ENCODE measurements at regions not wholly inside any gene's neighbourhood (a gene's known extent, or its start where the extent isn't known, plus 50 kb on each side); places are given as distances from the start of the nearest gene placed in this dataset.

DNA sequence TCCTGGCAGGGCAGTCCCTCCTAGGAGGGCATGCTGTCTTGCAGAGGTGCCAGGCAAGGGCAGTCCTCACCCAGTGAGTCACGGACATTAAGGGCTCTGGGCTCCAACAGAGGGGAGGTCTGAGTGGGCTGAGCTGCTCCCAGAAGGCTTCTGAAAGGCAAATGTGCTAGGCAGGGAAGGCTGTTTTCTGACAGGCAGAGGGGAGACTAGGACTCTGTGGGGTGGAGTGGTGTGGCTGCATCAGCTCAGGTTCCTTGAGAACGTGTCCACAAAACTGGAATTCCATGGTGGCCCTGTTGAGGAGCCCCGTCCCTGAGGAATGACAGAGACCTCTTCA, 283.5 kb downstream of the MYCN start:
- TF ChIP-seq, protein P1, sequence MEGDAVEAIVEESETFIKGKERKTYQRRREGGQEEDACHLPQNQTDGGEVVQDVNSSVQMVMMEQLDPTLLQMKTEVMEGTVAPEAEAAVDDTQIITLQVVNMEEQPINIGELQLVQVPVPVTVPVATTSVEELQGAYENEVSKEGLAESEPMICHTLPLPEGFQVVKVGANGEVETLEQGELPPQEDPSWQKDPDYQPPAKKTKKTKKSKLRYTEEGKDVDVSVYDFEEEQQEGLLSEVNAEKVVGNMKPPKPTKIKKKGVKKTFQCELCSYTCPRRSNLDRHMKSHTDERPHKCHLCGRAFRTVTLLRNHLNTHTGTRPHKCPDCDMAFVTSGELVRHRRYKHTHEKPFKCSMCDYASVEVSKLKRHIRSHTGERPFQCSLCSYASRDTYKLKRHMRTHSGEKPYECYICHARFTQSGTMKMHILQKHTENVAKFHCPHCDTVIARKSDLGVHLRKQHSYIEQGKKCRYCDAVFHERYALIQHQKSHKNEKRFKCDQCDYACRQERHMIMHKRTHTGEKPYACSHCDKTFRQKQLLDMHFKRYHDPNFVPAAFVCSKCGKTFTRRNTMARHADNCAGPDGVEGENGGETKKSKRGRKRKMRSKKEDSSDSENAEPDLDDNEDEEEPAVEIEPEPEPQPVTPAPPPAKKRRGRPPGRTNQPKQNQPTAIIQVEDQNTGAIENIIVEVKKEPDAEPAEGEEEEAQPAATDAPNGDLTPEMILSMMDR (IDR thresholded peaks at IDR 0.05), result no peak
- Histone ChIP-seq H3K4me1 (ENCODE audit: insufficient read depth, low read length) (no peaks in the 10 kb centered on the region), H3K27me3 (ENCODE audit: control insufficient read depth in 1 of 2, insufficient read depth in 2 of 2, low read length in 2 of 2) (no peaks in the 10 kb centered on the region), H3K36me3 (ENCODE audit: insufficient read depth, low read length) (no peaks in the 10 kb centered on the region), H3K27ac (ENCODE audit: low read depth in 1 of 2, low read length in 2 of 2) (no peak overlapping the region), H3K9me3 (ENCODE audit: control insufficient read depth in 1 of 2, insufficient read depth in 1 of 2, low read length in 2 of 2) (no peaks in the 10 kb centered on the region), H3K4me3 (ENCODE audit: low read length) (no peak overlapping the region)
- Mint-ChIP-seq H3K9me3 (no peaks in the 10 kb centered on the region), H3K36me3 (ENCODE audit: low read depth) (no peaks in the 10 kb centered on the region), H3K27ac (no peak overlapping the region), H3K4me1 (ENCODE audit: low read depth) (no peaks in the 10 kb centered on the region), H3K4me3 (no peak overlapping the region), H3K27me3 (no peaks in the 10 kb centered on the region)
- CTCF ChIA-PET, result no interaction called here
- POLR2A ChIA-PET, result no interaction called here
- ATAC-seq (ENCODE audit: poor library complexity) (no peak), DNase-seq (no peak)
- intact Hi-C loops (cut with DNase I, micrococcal nuclease), result no loop called here

DNA sequence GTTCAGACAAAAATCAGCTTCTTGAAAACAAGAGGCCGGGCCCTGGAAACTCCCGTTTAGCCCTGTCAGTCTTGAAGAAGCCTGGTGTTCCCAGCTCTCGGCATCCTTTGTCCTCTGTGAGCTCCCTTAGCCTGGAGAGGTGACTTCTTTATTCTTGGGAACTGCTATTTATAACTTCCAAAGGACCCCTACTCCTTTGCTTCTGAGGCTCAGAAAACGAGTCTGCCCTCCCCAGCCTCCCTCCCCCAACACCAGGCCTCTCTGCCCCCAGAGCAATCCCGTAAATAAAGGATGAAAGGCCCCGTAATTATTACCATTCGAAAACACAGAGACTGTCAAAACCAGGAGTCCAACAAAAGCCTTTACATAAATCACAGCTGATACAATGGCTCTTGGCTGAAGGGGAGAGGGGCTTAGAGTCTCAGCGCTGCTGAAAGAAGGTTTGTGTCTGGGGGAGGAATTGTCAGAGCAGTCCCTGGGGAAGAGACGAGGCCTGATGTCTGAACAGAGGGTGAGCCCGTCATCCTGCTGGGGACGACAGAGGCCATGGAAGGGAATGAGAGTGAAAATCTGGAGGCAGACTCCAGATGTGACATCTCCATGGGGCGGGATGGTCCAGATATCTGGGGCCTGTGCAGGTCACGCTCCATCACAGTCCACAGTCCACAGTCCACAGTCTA, 283.0 kb downstream of the MYCN start:
- intact Hi-C loops (cut with DNase I, micrococcal nuclease), result no loop called here
- DNase-seq (no peak), ATAC-seq (ENCODE audit: poor library complexity) (no peak)
- H3K4me3 ChIP-seq (ENCODE audit: low read length), result no peak overlapping the region
- no peaks in the 10 kb centered on the region for H3K9me3 Mint-ChIP-seq
- no peaks in the 10 kb centered on the region for H3K9me3 ChIP-seq (ENCODE audit: control insufficient read depth in 1 of 2, insufficient read depth in 1 of 2, low read length in 2 of 2)
- H3K27ac Mint-ChIP-seq, result no peak overlapping the region
- ChIA-PET CTCF (no interaction called here), POLR2A (no interaction called here)
- H3K27me3 ChIP-seq (ENCODE audit: control insufficient read depth in 1 of 2, insufficient read depth in 2 of 2, low read length in 2 of 2), result no peaks in the 10 kb centered on the region
- no peak overlapping the region for H3K4me3 Mint-ChIP-seq
- no peaks in the 10 kb centered on the region for H3K36me3 Mint-ChIP-seq (ENCODE audit: low read depth)
- TF ChIP-seq, protein P1 (IDR thresholded peaks at IDR 0.05), result no peak
- H3K27me3 Mint-ChIP-seq, result no peaks in the 10 kb centered on the region
- H3K4me1 ChIP-seq (ENCODE audit: insufficient read depth, low read length), result no peaks in the 10 kb centered on the region
- no peaks in the 10 kb centered on the region for H3K36me3 ChIP-seq (ENCODE audit: insufficient read depth, low read length)
- no peak overlapping the region for H3K27ac ChIP-seq (ENCODE audit: low read depth in 1 of 2, low read length in 2 of 2)
- no peaks in the 10 kb centered on the region for H3K4me1 Mint-ChIP-seq (ENCODE audit: low read depth)

DNA sequence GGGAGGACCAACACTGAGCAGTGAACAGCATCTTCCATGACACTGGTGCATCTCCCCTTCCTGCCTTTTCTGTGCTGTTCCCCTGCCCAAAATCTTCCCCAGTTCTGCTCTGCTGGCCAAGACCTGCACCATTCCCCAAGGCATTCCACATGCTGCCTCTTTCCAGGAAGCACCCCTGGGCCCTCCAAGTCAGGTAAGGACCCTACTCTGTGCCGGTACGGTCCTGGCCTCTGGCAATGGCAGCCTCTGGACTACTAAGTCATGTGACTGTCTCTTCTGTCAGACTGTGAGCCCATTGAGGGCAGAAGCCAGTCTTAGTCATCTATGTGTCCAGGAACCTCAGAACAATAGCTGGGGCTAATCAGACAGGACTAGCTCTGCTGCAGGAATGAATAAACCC, 282.0 kb downstream of the MYCN start:
- POLR2A ChIA-PET, result no interaction called here

More for the DNA sequence above, 282.0 kb downstream of the MYCN start:
- no peaks in the 10 kb centered on the region for H3K9me3 Mint-ChIP-seq
- H3K36me3 ChIP-seq (ENCODE audit: insufficient read depth, low read length), result no peaks in the 10 kb centered on the region
- H3K36me3 Mint-ChIP-seq (ENCODE audit: low read depth), result no peaks in the 10 kb centered on the region
- no peak overlapping the region for H3K4me3 Mint-ChIP-seq
- H3K27me3 Mint-ChIP-seq, result no peaks in the 10 kb centered on the region
- H3K27ac ChIP-seq (ENCODE audit: low read depth in 1 of 2, low read length in 2 of 2), result no peak overlapping the region
- CTCF ChIA-PET, result no interaction called here
- ATAC-seq (ENCODE audit: poor library complexity) (no peak), DNase-seq (no peak)
- H3K9me3 ChIP-seq (ENCODE audit: control insufficient read depth in 1 of 2, insufficient read depth in 1 of 2, low read length in 2 of 2), result no peaks in the 10 kb centered on the region
- intact Hi-C loops (cut with DNase I, micrococcal nuclease), result no loop called here
- no peaks in the 10 kb centered on the region for H3K4me1 ChIP-seq (ENCODE audit: insufficient read depth, low read length)
- H3K27me3 ChIP-seq (ENCODE audit: control insufficient read depth in 1 of 2, insufficient read depth in 2 of 2, low read length in 2 of 2), result no peaks in the 10 kb centered on the region
- TF ChIP-seq, protein P1 (IDR thresholded peaks at IDR 0.05), result no peak
- no peak overlapping the region for H3K4me3 ChIP-seq (ENCODE audit: low read length)
- no peak overlapping the region for H3K27ac Mint-ChIP-seq
- no peaks in the 10 kb centered on the region for H3K4me1 Mint-ChIP-seq (ENCODE audit: low read depth)
